GM13976 (cell line): ENCODE measurements at regions not wholly inside any gene's neighbourhood (a gene's known extent, or its start where the extent isn't known, plus 50 kb on each side); places are given as distances from the start of the nearest gene placed in this dataset.

Source experiments
- DNase-seq: peaks from one replicate; pipeline ENCODE4 v3.0.0; 2012; ENCODE audit warnings: low spot score
- CTCF ChIP-seq: IDR thresholded peaks from 2 replicates; pipeline ENCODE4 v1.5.1; 2012; ENCODE audit warnings: borderline replicate concordance, mild to moderate bottlenecking; ENCODE audit not compliant: insufficient read depth; ENCODE audit errors: extremely low read depth, missing control alignments, control extremely low read depth
- in situ Hi-C: fragments of 300-500 bp; cut with MboI; formaldehyde crosslinking; loops from one replicate; pipeline ENCODE4 v1.12.0; 2022; ENCODE audit warnings: low sequenced_read_pairs, mixed read lengths, inconsistent platforms; ENCODE audit not compliant: unreplicated experiment

- DNase-seq, result no peak
- in situ Hi-C loops, result no loop called here
Measured at GRCh38 chr5:4544049-4544670, 596.0 kb upstream of the ADAMTS16 start.

GRCh38 chr5:4547547-4547946 lies 592.6 kb upstream of the ADAMTS16 start:
- in situ Hi-C loops, result no loop called here
- TF ChIP-seq CTCF, result no peak
- DNase-seq, result no peak

More at GRCh38 chr5:4544049-4544670, 596.0 kb upstream of the ADAMTS16 start:
- TF ChIP-seq CTCF, result no peak

GRCh38 chr5:4548341-4548740 lies 591.8 kb upstream of the ADAMTS16 start:
- DNase-seq, result no peak
- in situ Hi-C loops, result no loop called here
- no peak for TF ChIP-seq CTCF

- in situ Hi-C loops, result no loop called here
- DNase-seq, result no peak
- TF ChIP-seq CTCF, result no peak
Measured at GRCh38 chr5:4549351-4549750, 590.8 kb upstream of the ADAMTS16 start.

GRCh38 chr5:4551034-4551433 lies 589.1 kb upstream of the ADAMTS16 start:
- in situ Hi-C loops, result no loop called here
- no peak for DNase-seq
- no peak for TF ChIP-seq CTCF

GRCh38 chr5:4553130-4553529 lies 587.0 kb upstream of the ADAMTS16 start:
- DNase-seq, result no peak
- TF ChIP-seq CTCF, result no peak
- in situ Hi-C loops, result no loop called here

GRCh38 chr5:4553978-4554377 lies 586.2 kb upstream of the ADAMTS16 start:
- DNase-seq, result no peak
- TF ChIP-seq CTCF, result no peak
- in situ Hi-C loops, result no loop called here
